ENCODE measurements at regions not wholly inside any gene's neighbourhood (a gene's known extent, or its start where the extent isn't known, plus 50 kb on each side); places are given as distances from the start of the nearest gene placed in this dataset.

DNA sequence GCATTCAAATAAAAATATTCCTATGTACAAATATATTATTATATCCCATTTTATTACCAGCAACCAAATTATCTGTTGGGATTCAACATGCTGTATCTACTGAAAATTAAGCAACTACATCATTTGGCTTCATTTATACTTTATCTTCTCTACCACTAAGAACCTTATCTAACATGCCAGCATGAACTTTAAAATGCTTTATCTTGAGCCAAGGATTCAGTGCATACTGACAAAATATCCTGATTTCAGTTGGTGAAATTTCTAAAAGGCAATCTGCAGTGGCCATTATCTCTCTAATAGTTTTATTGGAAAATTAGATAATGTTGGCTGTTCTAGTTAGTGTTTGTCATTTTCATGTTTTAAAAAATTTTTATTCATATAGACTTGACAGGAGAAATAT, 1149.9 kb downstream of the KCNT2 start:
- TF ChIP-seq, protein P1, sequence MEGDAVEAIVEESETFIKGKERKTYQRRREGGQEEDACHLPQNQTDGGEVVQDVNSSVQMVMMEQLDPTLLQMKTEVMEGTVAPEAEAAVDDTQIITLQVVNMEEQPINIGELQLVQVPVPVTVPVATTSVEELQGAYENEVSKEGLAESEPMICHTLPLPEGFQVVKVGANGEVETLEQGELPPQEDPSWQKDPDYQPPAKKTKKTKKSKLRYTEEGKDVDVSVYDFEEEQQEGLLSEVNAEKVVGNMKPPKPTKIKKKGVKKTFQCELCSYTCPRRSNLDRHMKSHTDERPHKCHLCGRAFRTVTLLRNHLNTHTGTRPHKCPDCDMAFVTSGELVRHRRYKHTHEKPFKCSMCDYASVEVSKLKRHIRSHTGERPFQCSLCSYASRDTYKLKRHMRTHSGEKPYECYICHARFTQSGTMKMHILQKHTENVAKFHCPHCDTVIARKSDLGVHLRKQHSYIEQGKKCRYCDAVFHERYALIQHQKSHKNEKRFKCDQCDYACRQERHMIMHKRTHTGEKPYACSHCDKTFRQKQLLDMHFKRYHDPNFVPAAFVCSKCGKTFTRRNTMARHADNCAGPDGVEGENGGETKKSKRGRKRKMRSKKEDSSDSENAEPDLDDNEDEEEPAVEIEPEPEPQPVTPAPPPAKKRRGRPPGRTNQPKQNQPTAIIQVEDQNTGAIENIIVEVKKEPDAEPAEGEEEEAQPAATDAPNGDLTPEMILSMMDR (conservative IDR thresholded peaks at IDR 0.05; ENCODE audit: low read length), result no peak
- TF ChIP-seq EZH2phosphoT487 (IDR thresholded peaks at IDR 0.05; ENCODE audit: borderline replicate concordance), result no peak

Measured in Loucy (cell line).